Prostate gland (tissue), 2 donors: ENCODE measurements at regions not wholly inside any gene's neighbourhood (a gene's known extent, or its start where the extent isn't known, plus 50 kb on each side); places are given as distances from the start of the nearest gene placed in this dataset.

Source experiments
- DNase-seq: peaks from one replicate; pipeline ENCODE4 v3.0.0-alpha.2; 2019; ENCODE audit warnings: low spot score
- H3K27ac ChIP-seq, 2 donors: fragments of 200-600 bp; sonication (generic); 2 replicates each; pipeline ENCODE4 v1.5.1; 2017 to 2019
- H3K27me3 ChIP-seq: fragments of 200-600 bp; sonication (generic); replicated peaks from 2 replicates; pipeline ENCODE4 v1.5.1; 2019; ENCODE audit not compliant: insufficient read depth
- H3K36me3 ChIP-seq, 2 donors: fragments of 200-600 bp; sonication (generic); 1 replicate in 1 of 2; 2 replicates in 1 of 2; pipeline versions ENCODE4 v1.5.1 to v1.8.1; 2017 to 2019
- H3K4me1 ChIP-seq: fragments of 200-600 bp; sonication (generic); replicated peaks from 2 replicates; pipeline ENCODE4 v1.5.1; 2019
- H3K4me3 ChIP-seq, 2 donors: fragments of 200-600 bp; sonication (generic); 2 replicates each; pipeline ENCODE4 v1.5.1; 2017 to 2019
- H3K9me3 ChIP-seq: fragments of 200-600 bp; sonication (generic); 2 replicates; pipeline ENCODE4 v1.5.1; 2017
- CTCF ChIP-seq, 4 experiments: fragments of 200-600 bp in 2 of 4; fragments of 450-650 bp in 2 of 4; sonication (generic) in 2 of 4; IDR thresholded peaks; 1 replicate in 3 of 4; 2 replicates in 1 of 4; pipeline ENCODE4 v1.5.1; 2016 to 2019; ENCODE audit warnings: antibody characterized with exemption in 4 of 4, mild to moderate bottlenecking in 2 of 4, moderate library complexity in 2 of 4
- POLR2A ChIP-seq: fragments of 450-650 bp; IDR thresholded peaks from one replicate; pipeline ENCODE4 v1.6.1; 2016; ENCODE audit warnings: antibody characterized with exemption, mild to moderate bottlenecking
- POLR2AphosphoS5 ChIP-seq: sonication (generic); formaldehyde crosslinking; IDR thresholded peaks from one replicate; pipeline ENCODE4 v1.6.1; 2017; ENCODE audit warnings: antibody characterized with exemption
- WGBS: methylation state at CpG from one replicate; pipeline ENCODE4 v1.1.5; 2018; 5-methylcytosine and 5-hydroxymethylcytosine counted together
- intact Hi-C: fragments of 100-400 bp; cut with DNase I; formaldehyde crosslinking; loops from one replicate; pipeline ENCODE4 v1.14.2; 2022

GRCh38 chr10:125227546-125227945 is 67.2 kb upstream of the CTBP2 start:
- H3K27ac ChIP-seq: no peak overlapping the region
- no peak for DNase-seq
- intact Hi-C loops: no loop called here
- no peaks in the 10 kb centered on the region for H3K9me3 ChIP-seq
- no peaks in the 10 kb centered on the region for H3K4me1 ChIP-seq
- no peaks in the 10 kb centered on the region for H3K27me3 ChIP-seq
- no peak overlapping the region for H3K4me3 ChIP-seq
- no peaks in the 10 kb centered on the region for H3K36me3 ChIP-seq
- 91% methylated on average over 15 of the region's 15 CpGs for WGBS
- TF ChIP-seq CTCF (IDR thresholded peaks at IDR 0.05) (no peak), POLR2AphosphoS5 (no peak), POLR2A (no peak)

GRCh38 chr10:125226823-125227222 is 66.5 kb upstream of the CTBP2 start:
- intact Hi-C loops: no loop called here
- Histone ChIP-seq H3K27ac (no peak overlapping the region), H3K4me1 (no peaks in the 10 kb centered on the region), H3K27me3 (no peaks in the 10 kb centered on the region), H3K4me3 (no peak overlapping the region), H3K9me3 (no peaks in the 10 kb centered on the region), H3K36me3 (no peaks in the 10 kb centered on the region)
- DNase-seq: no peak
- no peak for TF ChIP-seq CTCF (IDR thresholded peaks at IDR 0.05)
- no peak for TF ChIP-seq POLR2AphosphoS5
- TF ChIP-seq POLR2A: no peak
- 94% methylated on average over 13 of the region's 13 CpGs for WGBS

GRCh38 chr10:125226005-125226404 is 65.6 kb upstream of the CTBP2 start:
- Histone ChIP-seq H3K9me3 (no peaks in the 10 kb centered on the region), H3K27ac (no peak overlapping the region), H3K36me3 (no peaks in the 10 kb centered on the region), H3K4me3 (no peak overlapping the region), H3K4me1 (no peaks in the 10 kb centered on the region), H3K27me3 (no peaks in the 10 kb centered on the region)
- TF ChIP-seq CTCF (IDR thresholded peaks at IDR 0.05): no peak
- no peak for TF ChIP-seq POLR2A
- no peak for TF ChIP-seq POLR2AphosphoS5
- no peak for DNase-seq
- intact Hi-C loops: no loop called here
- WGBS: 90% methylated on average over 7 of the region's 7 CpGs

- intact Hi-C loops: no loop called here
- no peak for DNase-seq
Observed at GRCh38 chr10:125225051-125225450, 64.7 kb upstream of the CTBP2 start.

More at GRCh38 chr10:125225051-125225450, 64.7 kb upstream of the CTBP2 start:
- H3K27ac ChIP-seq: no peak overlapping the region
- no peak overlapping the region for H3K4me3 ChIP-seq
- no peaks in the 10 kb centered on the region for H3K9me3 ChIP-seq
- H3K27me3 ChIP-seq: no peaks in the 10 kb centered on the region
- H3K36me3 ChIP-seq: no peaks in the 10 kb centered on the region
- no peaks in the 10 kb centered on the region for H3K4me1 ChIP-seq
- TF ChIP-seq CTCF (IDR thresholded peaks at IDR 0.05) (no peak), POLR2A (no peak), POLR2AphosphoS5 (no peak)
- 88% methylated on average over 3 of the region's 3 CpGs for WGBS
